H1 (cell line): ENCODE measurements at regions not wholly inside any gene's neighbourhood (a gene's known extent, or its start where the extent isn't known, plus 50 kb on each side); places are given as distances from the start of the nearest gene placed in this dataset.

Experiments used
- CHD7 ChIP-seq: fragments of 300-600 bp; sonication (generic); IDR thresholded peaks from 2 replicates; pipeline ENCODE4 v1.7.1; 2012; ENCODE audit warnings: low read length, moderate library complexity, mild to moderate bottlenecking, inconsistent platforms; ENCODE audit not compliant: insufficient replicate concordance
- EGR1 ChIP-seq: IDR thresholded peaks from 2 replicates; pipeline ENCODE4 v1.6.1; 2011; ENCODE audit warnings: low read depth, low read length, borderline replicate concordance
- JUN ChIP-seq: IDR thresholded peaks from 2 replicates; pipeline ENCODE4 v1.6.1; 2011; ENCODE audit warnings: low read depth, mild to moderate bottlenecking, improper control_type of control experiment, low read length
- POLR2AphosphoS5 ChIP-seq: IDR thresholded peaks from 2 replicates; pipeline ENCODE4 v1.6.1; 2011; ENCODE audit warnings: low read depth, low read length
- RBBP5 ChIP-seq: IDR thresholded peaks from 2 replicates; pipeline ENCODE4 v1.7.1; 2012; ENCODE audit warnings: low read depth, mild to moderate bottlenecking, inconsistent platforms, low read length, moderate library complexity, borderline replicate concordance
- TAF1 ChIP-seq: IDR thresholded peaks from 2 replicates; pipeline ENCODE4 v1.6.1; 2011; ENCODE audit warnings: mild to moderate bottlenecking, low read depth, low read length

DNA sequence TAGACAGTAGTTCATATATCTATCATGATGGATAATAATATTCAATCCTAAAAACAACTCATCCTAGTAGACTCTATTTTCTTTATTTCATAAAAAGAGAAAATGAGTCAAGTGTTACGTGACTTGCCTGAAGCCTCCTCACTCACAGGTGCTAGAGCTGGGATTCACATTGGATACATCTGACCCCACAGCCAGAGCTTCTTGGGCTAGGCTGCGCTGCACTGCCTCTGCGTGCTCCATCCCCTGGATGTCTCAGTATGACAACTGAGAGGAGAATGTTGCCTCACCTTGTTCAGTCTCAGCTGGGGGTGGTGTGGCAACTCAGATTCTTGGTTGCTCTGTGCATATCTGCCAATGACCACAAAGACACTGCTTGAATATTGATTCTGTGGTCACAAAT, 286.6 kb downstream of the LIG4 start (continued):
- no peak for TF ChIP-seq CHD7
- no peak for TF ChIP-seq RBBP5
- TF ChIP-seq POLR2AphosphoS5, result no peak
- no peak for TF ChIP-seq EGR1
- TF ChIP-seq TAF1, result no peak
- TF ChIP-seq JUN, result no peak
